Upper lobe of right lung (tissue), 1 donor: ENCODE measurements at regions not wholly inside any gene's neighbourhood (a gene's known extent, or its start where the extent isn't known, plus 50 kb on each side); places are given as distances from the start of the nearest gene placed in this dataset.

ENCODE experiments used
- ATAC-seq: fragments of 200-7000 bp; cut with Tn5 transposase; one replicate; pipeline ENCODE4 v1.9.1; 2020; ENCODE audit warnings: mild to moderate bottlenecking, moderate library complexity
- DNase-seq: peaks from one replicate; pipeline ENCODE4 v3.0.0-alpha.2; 2020
- H3K27ac ChIP-seq: fragments of 200-600 bp; one replicate; pipeline ENCODE4 v1.8.0; 2022
- H3K27me3 ChIP-seq: fragments of 200-600 bp; one replicate; pipeline ENCODE4 v1.8.0; 2022; ENCODE audit warnings: mild to moderate bottlenecking
- H3K36me3 ChIP-seq: fragments of 200-600 bp; one replicate; pipeline ENCODE4 v1.8.0; 2022
- H3K4me1 ChIP-seq: fragments of 200-600 bp; one replicate; pipeline ENCODE4 v1.8.0; 2022
- H3K4me3 ChIP-seq: fragments of 200-600 bp; one replicate; pipeline ENCODE4 v1.8.0; 2022; ENCODE audit warnings: mild to moderate bottlenecking
- H3K9me3 ChIP-seq: fragments of 200-600 bp; one replicate; pipeline ENCODE4 v1.8.0; 2022
- intact Hi-C: fragments of 100-400 bp; cut with DNase I; formaldehyde crosslinking; loops from one replicate; pipeline ENCODE4 v1.11.0; 2022
- TF ChIP-seq, protein P1 (sequence below): fragments of 200-600 bp; IDR thresholded peaks from one replicate; pipeline ENCODE4 v1.8.0; 2022; ENCODE audit warnings: antibody characterized with exemption
- donor health status: DM: no; HTN: yes; CAD: no; lungs with severe emphysema.

GRCh38 chr9:32877103-32877502 is 93.8 kb downstream of the TMEM215 start:
- TF ChIP-seq, protein P1, sequence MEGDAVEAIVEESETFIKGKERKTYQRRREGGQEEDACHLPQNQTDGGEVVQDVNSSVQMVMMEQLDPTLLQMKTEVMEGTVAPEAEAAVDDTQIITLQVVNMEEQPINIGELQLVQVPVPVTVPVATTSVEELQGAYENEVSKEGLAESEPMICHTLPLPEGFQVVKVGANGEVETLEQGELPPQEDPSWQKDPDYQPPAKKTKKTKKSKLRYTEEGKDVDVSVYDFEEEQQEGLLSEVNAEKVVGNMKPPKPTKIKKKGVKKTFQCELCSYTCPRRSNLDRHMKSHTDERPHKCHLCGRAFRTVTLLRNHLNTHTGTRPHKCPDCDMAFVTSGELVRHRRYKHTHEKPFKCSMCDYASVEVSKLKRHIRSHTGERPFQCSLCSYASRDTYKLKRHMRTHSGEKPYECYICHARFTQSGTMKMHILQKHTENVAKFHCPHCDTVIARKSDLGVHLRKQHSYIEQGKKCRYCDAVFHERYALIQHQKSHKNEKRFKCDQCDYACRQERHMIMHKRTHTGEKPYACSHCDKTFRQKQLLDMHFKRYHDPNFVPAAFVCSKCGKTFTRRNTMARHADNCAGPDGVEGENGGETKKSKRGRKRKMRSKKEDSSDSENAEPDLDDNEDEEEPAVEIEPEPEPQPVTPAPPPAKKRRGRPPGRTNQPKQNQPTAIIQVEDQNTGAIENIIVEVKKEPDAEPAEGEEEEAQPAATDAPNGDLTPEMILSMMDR: no peak
- intact Hi-C loops: no loop called here
- H3K27me3 ChIP-seq: no peaks in the 10 kb centered on the region
- H3K4me1 ChIP-seq: no peaks in the 10 kb centered on the region
- H3K36me3 ChIP-seq: no peaks in the 10 kb centered on the region
- H3K27ac ChIP-seq: no peak overlapping the region
- no peaks in the 10 kb centered on the region for H3K9me3 ChIP-seq
- DNase-seq (no peak), ATAC-seq (no peak)
- no peak overlapping the region for H3K4me3 ChIP-seq

DNA sequence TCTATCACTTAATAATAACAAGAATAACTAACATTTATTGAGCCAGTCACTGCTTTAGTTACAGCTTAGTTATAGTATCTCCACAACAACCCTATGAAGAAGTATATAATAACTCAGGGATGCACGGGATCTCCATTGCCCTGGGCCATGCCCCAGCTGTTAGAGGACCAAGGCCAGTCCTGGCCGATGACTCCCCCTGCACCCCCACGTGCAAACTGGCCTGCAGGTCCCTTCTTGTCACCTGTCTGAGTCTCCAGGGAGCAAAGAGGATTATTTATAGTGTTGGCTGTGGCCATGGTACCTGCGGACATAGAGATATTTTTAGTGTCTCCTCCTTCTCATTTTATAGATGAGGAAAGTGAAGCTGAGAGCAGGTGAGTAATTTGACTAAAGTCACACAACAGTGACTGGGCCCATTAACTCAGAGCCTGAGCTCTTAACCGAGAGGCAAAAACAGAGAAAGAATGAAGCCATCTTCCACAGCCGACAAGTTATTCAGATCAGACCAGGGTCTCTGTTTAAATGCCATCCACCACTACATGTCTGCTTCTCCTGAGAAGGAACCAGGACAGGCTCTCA is 94.4 kb downstream of the TMEM215 start:
- DNase-seq (no peak), ATAC-seq (no peak)
- no peaks in the 10 kb centered on the region for H3K9me3 ChIP-seq
- no peak overlapping the region for H3K4me3 ChIP-seq
- no peaks in the 10 kb centered on the region for H3K27me3 ChIP-seq
- H3K27ac ChIP-seq: no peak overlapping the region
- H3K4me1 ChIP-seq: no peaks in the 10 kb centered on the region
- no peaks in the 10 kb centered on the region for H3K36me3 ChIP-seq
- intact Hi-C loops: no loop called here
- TF ChIP-seq, protein P1: no peak

DNA sequence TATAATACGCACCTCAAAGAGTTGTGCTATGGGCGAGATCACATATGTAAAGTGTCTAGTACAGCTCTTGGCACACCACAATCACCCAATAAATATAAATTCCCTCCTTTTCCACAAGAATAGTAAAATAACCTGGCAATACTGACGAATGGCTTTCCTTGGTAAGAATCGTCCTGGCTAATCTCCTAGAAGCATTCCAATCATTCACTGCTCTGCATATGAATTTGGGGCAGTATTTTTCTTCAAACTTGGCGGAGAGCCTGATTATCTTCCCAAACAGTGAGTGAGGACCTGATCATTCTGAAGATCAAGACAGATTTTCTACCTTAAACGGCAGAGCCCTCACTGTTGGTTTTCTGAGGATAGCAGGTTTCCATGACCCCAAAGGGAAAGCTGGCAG is 96.0 kb downstream of the TMEM215 start:
- DNase-seq: no peak
- Histone ChIP-seq H3K9me3 (no peaks in the 10 kb centered on the region), H3K36me3 (no peaks in the 10 kb centered on the region), H3K27me3 (no peaks in the 10 kb centered on the region), H3K4me3 (no peak overlapping the region), H3K4me1 (no peaks in the 10 kb centered on the region), H3K27ac (no peak overlapping the region)
- intact Hi-C loops: no loop called here
- ATAC-seq: no peak
- TF ChIP-seq, protein P1: no peak

- no peaks in the 10 kb centered on the region for H3K4me1 ChIP-seq
- no peaks in the 10 kb centered on the region for H3K9me3 ChIP-seq
- intact Hi-C loops: no loop called here
- H3K4me3 ChIP-seq: no peak overlapping the region
- ATAC-seq (no peak), DNase-seq (no peak)
- H3K36me3 ChIP-seq: no peaks in the 10 kb centered on the region
- H3K27ac ChIP-seq: no peak overlapping the region
- no peaks in the 10 kb centered on the region for H3K27me3 ChIP-seq
- TF ChIP-seq, protein P1: no peak
These were observed 98.6 kb downstream of the TMEM215 start for GRCh38 chr9:32881948-32882347.

GRCh38 chr9:32882705-32883104 is 99.4 kb downstream of the TMEM215 start:
- Histone ChIP-seq H3K36me3 (no peaks in the 10 kb centered on the region), H3K4me1 (no peaks in the 10 kb centered on the region), H3K9me3 (no peaks in the 10 kb centered on the region), H3K4me3 (no peak overlapping the region), H3K27me3 (no peaks in the 10 kb centered on the region), H3K27ac (no peak overlapping the region)
- DNase-seq (no peak), ATAC-seq (no peak)
- TF ChIP-seq, protein P1: no peak
- intact Hi-C loops: no loop called here

DNA sequence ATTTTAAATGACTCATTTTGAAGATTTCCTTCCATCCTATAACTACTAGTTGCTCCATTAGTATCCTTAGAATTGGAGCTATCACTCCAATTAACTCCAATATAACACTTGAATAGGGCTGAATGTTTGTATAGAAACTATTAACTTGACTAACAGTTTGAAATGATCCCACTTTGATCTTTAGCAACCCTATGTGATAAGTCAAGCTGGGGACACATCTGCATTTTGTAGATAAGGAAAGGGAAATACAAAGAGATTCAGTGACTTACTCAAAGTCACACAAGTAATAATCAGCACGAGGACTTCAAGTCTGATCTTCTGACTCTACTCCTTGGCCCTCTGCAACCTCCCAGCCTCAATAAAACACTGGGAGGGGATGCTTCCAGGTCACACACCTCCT is 101.1 kb downstream of the TMEM215 start:
- no peaks in the 10 kb centered on the region for H3K4me1 ChIP-seq
- ATAC-seq: no peak

More for the DNA sequence above, 101.1 kb downstream of the TMEM215 start:
- Histone ChIP-seq H3K36me3 (no peaks in the 10 kb centered on the region), H3K27me3 (no peaks in the 10 kb centered on the region), H3K27ac (no peak overlapping the region), H3K4me3 (no peak overlapping the region), H3K9me3 (no peaks in the 10 kb centered on the region)
- intact Hi-C loops: no loop called here
- TF ChIP-seq, protein P1: no peak
- no peak for DNase-seq
